ENCODE measurements at regions not wholly inside any gene's neighbourhood (a gene's known extent, or its start where the extent isn't known, plus 50 kb on each side); places are given as distances from the start of the nearest gene placed in this dataset.
"Not testable (repeated sequence)": the region's sequence is repeated elsewhere in the genome, so short reads cannot be mapped to it uniquely, and the experiment has no call there.

DNA sequence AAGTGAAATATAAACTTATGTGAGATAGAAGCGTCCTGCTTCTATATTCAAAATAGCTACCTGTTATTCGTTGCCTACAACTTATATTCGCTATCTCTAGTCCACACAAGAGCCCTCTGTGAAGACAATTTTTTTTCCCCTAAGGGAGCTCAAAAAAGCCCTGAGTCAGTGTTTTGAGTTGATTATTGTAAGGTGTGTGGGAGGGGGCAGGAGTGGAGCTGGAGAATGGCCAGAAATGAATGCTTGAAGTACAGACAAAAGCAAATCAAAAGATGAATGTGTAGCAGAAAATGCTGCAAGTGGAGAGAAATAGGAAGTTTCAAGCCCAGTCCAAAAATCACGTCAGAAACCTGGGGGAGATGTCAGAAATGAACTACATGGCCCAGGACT is 655.0 kb upstream of the LCORL start:
- DNase-seq, result no peak

DNA sequence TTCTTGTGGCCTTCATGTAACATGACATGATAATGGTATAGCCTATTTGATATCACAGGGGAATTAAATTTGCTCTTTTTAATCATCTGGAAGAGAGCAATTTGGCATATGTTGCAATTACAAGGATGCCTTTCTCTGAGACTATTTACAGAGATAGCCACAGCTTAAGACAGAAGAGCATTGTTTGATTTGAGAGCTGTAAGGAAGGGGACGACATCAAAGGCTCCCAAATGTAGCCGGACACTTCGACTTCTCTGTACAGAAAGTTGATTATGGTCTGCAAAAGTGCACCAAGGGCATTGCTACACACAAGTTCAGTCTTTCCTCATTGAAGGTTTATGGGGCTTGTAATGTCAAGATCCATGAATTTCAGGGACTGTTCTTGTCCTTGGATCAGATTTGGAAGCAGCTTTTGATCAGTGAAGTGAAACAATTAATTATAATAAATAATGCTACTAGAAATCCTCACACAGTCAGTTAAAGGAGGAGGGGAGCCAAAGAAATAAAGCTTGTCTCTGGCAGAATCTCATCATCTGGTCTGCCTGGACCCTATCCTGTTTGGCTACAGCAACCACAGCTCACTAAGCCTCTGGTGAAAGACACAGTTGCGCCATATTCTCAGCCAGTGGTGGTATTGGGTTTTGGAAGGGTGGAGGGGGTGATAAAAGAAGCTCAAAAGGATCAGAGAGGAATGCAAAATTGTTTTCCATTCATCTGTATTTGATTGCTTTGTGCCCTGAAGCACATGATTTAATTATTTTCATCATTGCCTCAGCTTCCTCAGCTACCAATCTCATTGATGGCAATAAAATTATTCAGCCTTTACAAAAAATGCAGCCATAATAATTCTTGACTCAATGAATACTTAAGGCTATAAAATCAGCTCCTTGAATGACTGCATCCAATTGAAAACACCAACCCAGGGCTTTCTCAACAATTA is 654.3 kb upstream of the LCORL start:
- no peak for DNase-seq

DNA sequence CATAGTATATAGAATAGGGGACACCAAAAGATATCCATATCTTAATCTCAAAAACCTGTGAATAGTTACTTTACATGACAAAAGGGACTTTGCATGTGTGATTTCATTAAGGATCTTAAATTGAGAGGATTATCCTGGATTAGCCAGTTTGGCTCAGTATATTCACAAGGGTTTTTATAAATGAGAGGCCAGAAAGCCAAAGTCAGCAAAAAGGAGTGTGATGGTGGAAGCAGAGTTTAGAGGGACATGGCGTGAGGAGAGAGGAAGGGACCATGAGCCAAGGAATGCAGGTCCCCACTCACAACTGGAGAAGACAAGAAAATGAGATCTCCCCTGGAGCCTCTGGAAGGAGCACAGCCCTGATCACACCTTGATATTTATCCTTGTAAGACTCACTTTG is 648.5 kb upstream of the LCORL start:
- DNase-seq, result no peak

DNA sequence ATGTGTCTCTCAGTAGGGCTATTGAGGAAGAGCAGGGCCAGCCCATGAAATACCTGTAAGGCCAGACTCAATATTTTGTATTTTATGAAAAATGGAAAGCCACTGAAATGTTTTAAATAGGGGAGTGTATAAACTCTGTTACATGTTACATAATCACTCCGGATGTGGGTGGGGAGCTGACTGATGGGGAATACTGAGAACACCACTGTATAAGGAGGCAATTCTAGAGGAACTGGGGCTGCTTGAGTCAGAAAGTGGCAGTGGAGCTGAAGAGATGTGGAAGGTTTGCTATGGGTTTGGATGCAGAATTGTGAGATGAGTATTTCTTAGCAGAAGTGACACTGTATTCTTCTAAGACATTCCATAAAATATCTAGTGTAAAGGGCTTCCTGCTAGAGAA is 647.8 kb upstream of the LCORL start:
- DNase-seq, result no peak

DNA sequence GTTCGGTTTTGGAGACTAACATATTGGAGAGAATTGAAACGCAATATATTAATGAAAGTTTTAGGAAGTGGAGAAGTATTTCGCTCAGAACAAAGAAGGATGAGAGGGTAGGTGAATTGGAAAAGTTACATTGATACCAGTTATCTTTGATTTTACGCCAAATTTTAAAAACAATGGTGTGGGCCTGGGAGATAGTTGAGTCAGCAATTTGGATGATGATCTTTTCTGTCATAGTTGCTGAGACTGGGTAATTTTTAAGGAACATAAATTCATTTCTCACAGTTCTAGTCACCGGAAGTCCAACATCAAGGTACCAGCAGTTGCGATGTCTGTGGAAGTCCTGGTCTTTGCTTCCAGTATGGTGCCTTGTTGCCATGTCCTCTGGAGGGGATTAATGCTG is 644.8 kb upstream of the LCORL start:
- no peak for DNase-seq

DNA sequence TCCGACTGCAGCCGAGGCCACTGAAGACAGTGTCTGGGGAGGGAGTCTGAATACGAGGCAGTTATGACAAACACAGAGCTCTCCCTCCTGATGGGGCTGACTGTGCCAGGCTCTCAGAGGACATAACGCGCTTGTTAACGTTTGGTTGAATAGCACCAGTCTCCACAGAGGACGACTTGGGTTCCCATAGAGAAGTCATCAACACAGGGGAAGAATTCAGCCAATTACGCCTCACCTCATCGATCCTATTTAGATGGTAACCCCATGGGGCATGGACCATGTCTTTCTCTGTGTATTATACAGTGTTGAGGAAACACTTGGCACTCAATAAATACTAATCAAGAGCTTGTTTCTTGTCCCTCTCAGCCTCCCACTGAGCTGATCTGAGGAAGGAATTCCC is 642.6 kb upstream of the LCORL start:
- DNase-seq, result no peak

DNA sequence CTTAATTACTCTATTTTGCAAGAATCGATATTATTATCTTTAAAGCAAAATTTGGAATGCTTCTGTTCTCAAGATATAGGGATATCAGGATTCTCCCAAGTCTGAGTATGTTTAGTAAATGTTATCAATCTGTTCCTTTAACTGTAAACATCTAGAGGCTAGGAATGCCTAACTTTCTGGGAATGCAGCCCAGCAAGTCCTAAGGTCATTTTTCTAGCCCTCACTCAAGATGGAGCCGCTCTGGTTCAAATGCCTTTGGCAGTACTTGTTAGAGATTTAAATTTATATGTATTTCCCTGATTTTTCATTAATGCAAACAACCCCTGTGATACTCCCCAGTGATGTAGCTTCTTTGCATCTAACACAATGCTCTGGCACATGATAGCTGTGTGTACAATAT is 623.8 kb upstream of the LCORL start:
- DNase-seq, result peak in 1 of 3 donors; percentile 40

DNA sequence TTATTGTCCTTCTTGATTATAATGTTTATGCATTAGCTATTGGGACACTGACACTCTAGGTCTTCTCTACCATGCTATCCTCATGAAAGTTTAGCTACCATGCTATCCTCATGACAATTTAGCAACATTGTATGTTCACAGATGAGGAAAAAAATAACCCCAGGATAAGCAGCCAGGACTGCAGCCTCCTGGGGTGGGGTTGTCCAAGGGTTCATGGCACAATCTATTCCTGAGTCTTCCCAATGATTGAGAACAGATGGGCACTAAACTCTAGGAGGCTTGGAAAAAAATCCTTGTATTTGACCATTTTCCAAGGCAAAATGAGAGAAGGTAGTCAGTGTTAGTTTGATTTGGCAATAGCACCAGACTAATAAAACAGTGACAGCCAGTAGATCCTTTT is 619.8 kb upstream of the LCORL start:
- DNase-seq, result no peak

DNA sequence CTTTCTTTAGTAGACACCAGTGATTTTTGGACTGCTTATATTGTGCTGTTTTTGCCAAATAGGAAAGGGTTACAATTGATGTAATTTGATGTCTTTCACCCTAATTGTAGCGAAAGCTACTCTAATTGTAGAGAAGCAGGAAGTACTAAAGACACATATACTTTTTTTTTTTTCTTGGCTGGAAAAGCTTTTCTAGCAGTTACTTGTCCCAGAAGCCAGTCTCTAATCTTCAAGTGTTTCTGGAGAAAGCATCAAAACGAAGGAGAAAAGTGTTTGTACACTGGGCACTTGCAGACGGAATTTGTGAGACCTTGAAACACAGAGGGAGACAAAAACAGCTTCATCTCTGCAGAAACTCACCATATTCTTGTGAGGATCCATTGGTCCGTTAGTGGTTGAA is 616.5 kb upstream of the LCORL start:
- no peak for DNase-seq

DNA sequence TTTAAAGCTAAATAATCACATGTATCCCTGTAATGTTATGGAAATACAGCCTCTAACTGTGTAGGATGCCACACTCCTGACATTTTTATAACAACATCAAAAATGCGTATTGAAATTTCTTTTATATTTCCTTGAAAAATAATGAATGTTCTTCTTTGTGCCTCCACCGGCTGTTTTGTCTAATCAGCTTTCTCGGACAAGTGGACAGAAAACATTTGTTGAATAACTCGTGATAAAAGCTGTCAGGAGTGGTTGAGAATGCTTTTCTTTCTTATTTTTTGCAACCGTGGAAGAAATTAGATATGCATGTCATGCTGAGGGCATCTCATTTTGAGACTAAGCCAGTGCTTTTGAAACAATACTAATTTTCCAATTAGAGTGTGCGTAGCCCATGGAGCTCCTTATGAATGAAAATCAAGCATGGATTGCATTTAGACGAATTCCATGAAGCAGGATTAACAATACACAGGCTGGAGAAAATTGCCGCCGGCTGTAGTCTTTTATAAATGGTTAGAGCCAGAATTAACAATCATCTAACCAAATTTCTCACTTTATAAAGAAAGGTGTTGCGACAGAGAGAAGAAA is 614.5 kb upstream of the LCORL start:
- DNase-seq, result peak in 1 of 3 donors; percentile 2

DNA sequence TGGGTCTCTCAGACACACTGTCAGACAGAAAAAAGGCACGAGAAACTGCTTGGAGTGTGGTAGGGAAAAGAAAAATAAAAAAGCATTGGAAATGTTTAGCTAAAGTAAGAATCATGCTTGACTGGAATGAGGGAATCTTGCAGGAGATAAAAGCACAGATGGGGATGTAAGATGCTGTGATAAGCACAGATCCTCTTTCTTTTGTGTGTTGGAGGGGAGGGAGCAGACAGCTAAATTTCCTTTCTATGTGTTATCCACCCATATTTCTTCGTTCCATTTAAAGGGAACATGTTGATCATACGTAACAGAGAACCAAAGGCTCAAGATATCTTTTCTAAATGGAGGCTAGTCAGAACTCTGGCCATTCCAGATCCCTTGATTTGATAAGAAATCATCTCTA is 614.0 kb upstream of the LCORL start:
- no peak for DNase-seq

DNA sequence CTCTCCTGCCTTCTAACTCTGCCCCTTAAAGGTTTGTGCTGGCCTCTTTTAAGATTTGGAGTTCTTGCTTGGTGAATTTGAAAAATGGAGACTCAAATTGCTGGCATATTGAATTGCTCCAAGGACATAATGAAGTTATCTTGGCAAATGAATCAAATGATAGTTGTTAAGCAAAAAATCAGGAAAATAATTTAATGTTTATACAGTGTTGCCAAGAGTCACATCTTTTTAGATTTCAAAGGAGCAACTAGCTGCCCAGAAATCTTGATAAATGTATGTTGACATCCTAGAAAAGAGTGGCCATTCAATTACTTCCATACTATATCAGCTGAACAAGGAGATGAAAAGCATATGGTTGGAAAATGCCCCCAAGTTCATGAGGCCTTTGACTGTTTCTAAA is 610.0 kb upstream of the LCORL start:
- no peak for DNase-seq

DNA sequence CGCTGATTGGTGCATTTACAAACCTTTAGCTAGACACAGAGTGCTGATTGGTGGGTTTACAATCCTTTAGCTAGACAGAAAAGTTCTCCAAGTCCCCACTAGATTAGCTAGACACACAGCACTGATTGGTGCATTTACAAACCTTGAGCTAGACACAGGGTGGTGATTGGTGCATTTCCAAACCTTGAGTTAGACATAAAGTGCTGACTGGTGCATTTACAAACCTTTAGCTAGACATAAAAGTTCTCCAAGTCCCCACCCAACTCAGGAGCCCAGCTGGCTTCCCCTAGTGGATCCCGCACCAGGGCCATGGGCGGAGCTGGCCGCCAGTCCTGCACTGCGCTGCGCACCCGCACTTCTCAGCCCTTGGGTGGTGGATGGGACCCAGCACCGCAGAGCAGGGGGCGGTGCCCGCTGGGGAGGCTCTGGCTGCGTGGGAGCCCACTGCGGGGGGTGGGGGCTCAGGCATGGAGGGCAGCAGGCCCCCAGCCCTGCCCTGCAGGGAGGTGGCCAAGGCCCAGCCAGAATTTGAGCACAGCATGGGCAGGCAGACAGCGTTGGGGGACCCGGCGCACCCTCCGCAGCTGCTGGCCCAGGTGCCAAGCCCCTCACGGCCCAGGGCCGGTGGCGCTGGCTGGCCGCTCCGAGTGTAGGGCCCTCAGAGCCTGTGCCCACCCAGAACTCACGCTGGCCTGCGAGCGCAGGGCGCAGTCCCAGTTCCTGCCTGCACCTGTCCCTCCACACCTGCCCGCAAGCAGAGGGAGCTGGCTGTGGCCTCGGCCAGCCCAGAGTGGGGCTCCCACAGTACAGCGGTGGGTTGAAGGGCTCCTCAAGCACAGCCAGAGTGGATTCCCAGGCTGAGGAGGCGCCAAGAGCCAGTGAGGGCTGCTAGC is 608.9 kb upstream of the LCORL start:
- no peak for DNase-seq

DNA sequence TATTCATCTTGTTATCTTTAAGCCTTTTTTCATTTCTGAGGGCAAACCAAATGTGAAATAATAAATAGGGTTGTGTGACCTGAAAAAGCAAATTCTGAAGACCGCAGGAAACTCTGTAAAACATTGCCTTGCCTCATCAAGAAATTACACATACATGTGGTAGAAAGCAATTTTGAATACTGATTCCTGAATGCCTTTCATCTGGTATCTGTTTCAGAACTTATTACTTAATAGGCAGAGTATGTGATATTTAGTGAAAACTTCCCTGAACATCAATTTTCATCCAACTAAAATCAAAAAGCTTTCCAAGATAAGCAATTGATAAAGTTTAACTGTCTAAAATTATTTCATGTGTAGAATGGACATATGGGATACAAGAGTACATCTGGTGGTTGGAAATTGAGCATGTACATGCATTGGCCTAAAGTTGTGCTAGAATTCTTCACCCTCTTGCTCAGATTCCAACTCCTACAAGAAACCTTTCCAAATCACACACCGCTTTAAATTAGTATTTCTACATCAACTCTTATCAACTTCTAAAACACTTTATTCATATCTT is 606.0 kb upstream of the LCORL start:
- DNase-seq, result no peak

DNA sequence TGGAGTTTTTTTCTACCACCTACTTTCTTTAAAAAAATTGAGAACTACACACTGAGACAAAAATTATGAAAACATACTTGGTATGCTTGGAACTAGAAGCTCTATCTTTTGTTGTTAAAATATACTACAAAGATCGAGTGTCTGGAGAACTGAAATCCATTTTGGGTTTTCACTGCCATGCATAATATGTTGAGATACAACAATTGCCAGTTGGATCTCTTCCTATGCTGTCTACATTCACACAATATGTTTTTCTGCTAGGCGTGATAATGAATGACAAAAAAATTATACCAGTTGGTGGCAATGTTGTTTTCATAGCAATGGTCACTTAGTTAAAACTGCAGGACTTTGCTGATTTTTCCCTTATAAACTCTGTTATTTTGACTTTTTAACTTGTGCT is 605.4 kb upstream of the LCORL start:
- DNase-seq, result no peak

DNA sequence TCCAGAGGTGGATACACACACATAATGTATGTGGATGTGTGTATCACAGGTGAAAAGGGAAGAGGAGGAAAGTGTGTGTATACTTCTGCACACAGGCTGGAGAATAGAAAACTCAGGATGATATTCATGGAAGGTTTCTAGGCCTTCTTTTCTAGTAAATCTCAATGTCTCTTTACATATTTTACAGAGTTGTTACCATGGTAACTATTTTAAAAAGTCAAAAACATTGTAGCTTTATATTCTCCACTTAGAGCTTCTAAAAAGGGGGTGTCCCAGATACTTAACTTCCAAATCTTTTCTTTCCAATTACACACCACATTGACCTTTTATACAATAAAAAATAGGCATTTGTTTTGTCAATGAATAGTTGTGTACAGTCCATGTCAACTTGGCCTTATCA is 604.8 kb upstream of the LCORL start:
- no peak for DNase-seq

DNA sequence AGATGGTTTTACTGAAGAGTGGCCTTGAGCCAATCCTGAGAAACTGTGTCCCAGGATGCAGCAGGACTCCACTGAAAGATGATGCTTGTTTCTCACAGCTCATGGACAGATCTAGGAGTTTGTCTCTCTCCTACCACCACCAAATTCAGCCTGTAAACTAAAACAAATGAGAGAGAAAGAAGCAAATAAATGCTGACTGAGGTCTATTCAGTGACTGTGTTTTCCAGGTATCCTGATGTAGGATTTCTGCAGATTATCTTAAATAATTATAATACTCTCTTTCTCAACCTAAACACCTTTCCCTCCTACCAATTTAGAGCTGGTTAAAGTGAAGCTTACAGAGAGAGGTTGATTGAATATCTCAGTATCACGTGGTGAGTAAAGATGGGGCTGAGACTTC is 599.6 kb upstream of the LCORL start:
- no peak for DNase-seq

DNA sequence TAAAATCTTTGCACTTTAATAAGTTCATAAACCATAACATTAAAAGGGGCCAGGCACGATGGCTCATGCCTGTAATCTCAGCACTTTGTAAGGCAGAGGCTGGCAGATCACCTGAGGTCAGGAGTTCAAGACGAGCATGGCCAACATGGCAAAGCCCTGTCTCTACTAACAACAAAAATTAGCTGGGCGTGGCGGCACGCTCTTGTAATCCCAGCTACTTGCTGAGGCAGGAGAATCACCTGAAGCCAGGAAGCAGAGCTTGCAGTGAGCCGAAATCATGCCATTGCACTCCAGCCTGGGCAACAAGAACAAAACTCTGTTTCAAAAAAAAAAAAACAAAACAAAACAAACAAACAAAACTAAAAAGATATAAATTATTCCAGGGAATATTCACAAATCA is 595.2 kb upstream of the LCORL start:
- DNase-seq, result no peak

DNA sequence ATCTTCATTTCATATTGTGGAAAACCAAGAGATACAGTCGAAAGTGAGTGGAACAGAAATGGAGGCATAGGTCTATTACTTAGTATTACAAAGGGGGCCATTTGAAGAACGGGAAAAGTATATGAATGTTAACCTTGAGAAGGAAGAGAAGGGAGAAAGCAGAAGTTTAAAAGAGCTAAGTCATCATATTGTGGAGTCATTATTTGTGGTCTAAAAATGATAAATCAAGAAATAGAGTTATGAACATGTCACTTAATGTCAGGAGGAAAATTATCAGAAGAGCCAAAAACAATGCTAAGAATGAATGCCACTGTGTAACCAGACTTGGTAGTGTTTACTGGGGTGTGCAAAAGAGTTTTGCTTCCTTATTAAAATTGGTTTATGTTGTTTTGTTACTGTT is 589.5 kb upstream of the LCORL start:
- DNase-seq, result no peak

DNA sequence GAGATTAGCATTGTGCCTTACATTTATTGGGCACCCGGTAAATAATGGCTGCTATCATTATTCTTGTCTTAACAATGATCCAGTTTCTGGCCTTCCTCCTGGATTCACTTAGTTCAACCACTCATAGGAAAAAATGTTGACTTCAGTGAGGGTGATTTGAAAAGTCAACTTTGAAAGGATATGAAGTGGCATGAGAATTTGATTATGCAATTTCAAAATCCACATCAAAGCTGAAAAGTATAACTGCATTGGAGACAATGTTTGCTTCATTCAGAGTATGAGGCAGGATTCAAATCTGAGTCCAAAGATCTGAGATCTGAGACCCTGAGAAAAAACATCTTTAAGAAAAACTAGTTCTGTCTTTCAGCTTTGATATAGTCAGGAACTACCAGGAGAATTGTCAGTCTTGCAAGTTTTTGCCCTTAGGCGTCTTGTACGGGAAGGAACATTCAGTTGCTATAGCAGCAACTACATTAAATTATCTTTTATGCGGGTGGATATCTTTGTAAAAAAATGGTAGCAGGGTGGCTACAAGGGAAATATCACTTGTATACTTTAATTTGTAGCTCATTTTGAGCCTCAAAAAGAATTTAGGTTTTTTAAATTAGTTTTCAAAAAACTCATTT is 587.5 kb upstream of the LCORL start:
- DNase-seq, result no peak

DNA sequence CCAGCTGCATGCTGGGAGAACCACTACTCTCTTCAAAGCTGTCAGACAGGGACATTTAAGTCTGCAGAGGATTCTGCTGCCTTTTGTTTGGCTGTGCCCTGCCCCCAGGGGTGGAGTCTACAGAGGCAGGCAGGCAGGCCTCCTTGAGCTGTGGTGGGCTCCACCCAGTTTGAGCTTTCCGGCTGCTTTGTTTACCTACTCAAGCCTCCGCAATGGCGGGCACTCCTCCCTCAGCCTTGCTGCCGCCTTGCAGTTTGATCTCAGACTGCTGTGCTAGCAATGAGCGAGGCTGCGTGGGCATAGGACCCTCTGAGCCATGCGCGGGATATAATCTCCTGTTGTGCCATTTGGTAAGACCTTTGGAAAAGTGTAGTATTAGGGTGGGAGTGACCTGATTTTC is 581.1 kb upstream of the LCORL start:
- not testable (repeated sequence) for DNase-seq
